GM19239 (cell line): ENCODE measurements at regions not wholly inside any gene's neighbourhood (a gene's known extent, or its start where the extent isn't known, plus 50 kb on each side); places are given as distances from the start of the nearest gene placed in this dataset.

Source experiments
- DNase-seq: peaks from one replicate; pipeline ENCODE4 v3.0.0; 2011; ENCODE audit warnings: low spot score; ENCODE audit not compliant: insufficient read length
- FAIRE-seq: peaks from 2 replicates; lab custom pipeline; 2011; peaks lifted over from hg19 to GRCh38; lab: Jason Lieb, UNC

GRCh38 chr20:60447703-60448102 lies 489.5 kb downstream of the CDH26 start:
- no peak for FAIRE-seq
- DNase-seq: no peak

GRCh38 chr20:60453388-60454246 lies 495.4 kb downstream of the CDH26 start:
- FAIRE-seq (no peak), DNase-seq (no peak)

GRCh38 chr20:60454491-60454890 lies 496.3 kb downstream of the CDH26 start:
- DNase-seq (no peak), FAIRE-seq (no peak)

- DNase-seq (no peak), FAIRE-seq (no peak)
Measured at GRCh38 chr20:60455272-60455671, 497.0 kb downstream of the CDH26 start.

GRCh38 chr20:60459212-60459611 lies 501.0 kb downstream of the CDH26 start:
- DNase-seq (no peak), FAIRE-seq (no peak)

- FAIRE-seq (no peak), DNase-seq (no peak)
Measured at GRCh38 chr20:60461993-60462392, 503.8 kb downstream of the CDH26 start.

- DNase-seq: no peak
- FAIRE-seq: no peak
Measured at GRCh38 chr20:60463798-60464197, 505.6 kb downstream of the CDH26 start.

GRCh38 chr20:60465439-60465838 lies 507.2 kb downstream of the CDH26 start:
- DNase-seq: no peak
- FAIRE-seq: no peak

- FAIRE-seq: no peak
- DNase-seq: no peak
Measured at GRCh38 chr20:60465993-60466686, 507.9 kb downstream of the CDH26 start.

GRCh38 chr20:60466687-60467022 lies 508.4 kb downstream of the CDH26 start:
- DNase-seq (no peak), FAIRE-seq (no peak)

- FAIRE-seq: no peak
Measured at GRCh38 chr20:60467078-60467477, 508.9 kb downstream of the CDH26 start.

GRCh38 chr20:60467771-60468170 lies 509.5 kb downstream of the CDH26 start:
- FAIRE-seq (no peak), DNase-seq (no peak)

More at GRCh38 chr20:60467078-60467477, 508.9 kb downstream of the CDH26 start:
- DNase-seq: no peak

GRCh38 chr20:60469829-60470228 lies 511.6 kb downstream of the CDH26 start:
- FAIRE-seq (no peak), DNase-seq (no peak)

- DNase-seq (no peak), FAIRE-seq (no peak)
Measured at GRCh38 chr20:60470366-60470765, 512.1 kb downstream of the CDH26 start.

- no peak for FAIRE-seq
- DNase-seq: no peak
Measured at GRCh38 chr20:60473211-60473610, 515.0 kb downstream of the CDH26 start.

- FAIRE-seq (no peak), DNase-seq (no peak)
Measured at GRCh38 chr20:60474385-60474910, 516.2 kb downstream of the CDH26 start.

GRCh38 chr20:60476045-60476444 lies 517.8 kb downstream of the CDH26 start:
- FAIRE-seq (no peak), DNase-seq (no peak)

- DNase-seq: no peak
- FAIRE-seq: no peak
Measured at GRCh38 chr20:60477958-60478357, 519.7 kb downstream of the CDH26 start.

GRCh38 chr20:60478533-60478932 lies 520.3 kb downstream of the CDH26 start:
- FAIRE-seq: no peak
- no peak for DNase-seq

GRCh38 chr20:60480950-60481742 lies 522.9 kb downstream of the CDH26 start:
- FAIRE-seq: no peak

GRCh38 chr20:60481743-60482133 lies 523.5 kb downstream of the CDH26 start:
- FAIRE-seq: no peak
- no peak for DNase-seq

More at GRCh38 chr20:60480950-60481742, 522.9 kb downstream of the CDH26 start:
- DNase-seq: no peak
